ENCODE measurements at regions not wholly inside any gene's neighbourhood (a gene's known extent, or its start where the extent isn't known, plus 50 kb on each side); places are given as distances from the start of the nearest gene placed in this dataset.

DNA sequence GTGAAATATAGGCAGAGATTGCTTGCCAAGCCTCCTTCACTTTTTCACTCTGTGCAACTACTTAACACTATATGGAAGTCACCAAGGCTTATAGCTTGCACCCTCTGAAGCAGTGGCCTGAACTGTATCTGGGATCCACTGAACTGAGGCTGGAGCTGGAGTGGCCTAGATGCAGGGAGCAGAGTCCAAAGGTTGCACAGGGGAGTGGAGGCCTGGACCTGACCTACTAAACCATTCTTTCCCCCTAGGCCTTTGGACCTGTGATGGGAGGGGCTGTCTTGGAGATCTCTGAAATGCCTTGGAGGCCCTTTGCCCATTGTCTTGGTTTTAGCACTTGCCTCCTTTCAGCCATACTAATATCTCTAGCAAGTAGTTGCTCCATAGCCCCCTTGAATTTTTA, 57.5 kb downstream of the P2RY1 start:
- CTCF ChIA-PET = no interaction called here
- TF ChIP-seq, protein P1, sequence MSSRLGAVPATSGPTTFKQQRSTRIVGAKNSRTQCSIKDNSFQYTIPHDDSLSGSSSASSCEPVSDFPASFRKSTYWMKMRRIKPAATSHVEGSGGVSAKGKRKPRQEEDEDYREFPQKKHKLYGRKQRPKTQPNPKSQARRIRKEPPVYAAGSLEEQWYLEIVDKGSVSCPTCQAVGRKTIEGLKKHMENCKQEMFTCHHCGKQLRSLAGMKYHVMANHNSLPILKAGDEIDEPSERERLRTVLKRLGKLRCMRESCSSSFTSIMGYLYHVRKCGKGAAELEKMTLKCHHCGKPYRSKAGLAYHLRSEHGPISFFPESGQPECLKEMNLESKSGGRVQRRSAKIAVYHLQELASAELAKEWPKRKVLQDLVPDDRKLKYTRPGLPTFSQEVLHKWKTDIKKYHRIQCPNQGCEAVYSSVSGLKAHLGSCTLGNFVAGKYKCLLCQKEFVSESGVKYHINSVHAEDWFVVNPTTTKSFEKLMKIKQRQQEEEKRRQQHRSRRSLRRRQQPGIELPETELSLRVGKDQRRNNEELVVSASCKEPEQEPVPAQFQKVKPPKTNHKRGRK (CRISPR knock-in tag; IDR thresholded peaks at IDR 0.05; ENCODE audit: borderline replicate concordance) = no peak
- no peak for TF ChIP-seq ZNF423 (CRISPR knock-in tag; IDR thresholded peaks at IDR 0.05)
- TF ChIP-seq SMAD4 (CRISPR knock-in tag; IDR thresholded peaks at IDR 0.05) = no peak
- no peak for TF ChIP-seq IRF2 (CRISPR knock-in tag; IDR thresholded peaks at IDR 0.05; ENCODE audit: borderline replicate concordance, low read depth)
- TF ChIP-seq ZBTB43 (CRISPR knock-in tag; IDR thresholded peaks at IDR 0.05) = no peak
- no peak for TF ChIP-seq FOXK1 (CRISPR knock-in tag; IDR thresholded peaks at IDR 0.05)
- TF ChIP-seq GABPB1 (CRISPR knock-in tag; IDR thresholded peaks at IDR 0.05) = no peak
- TF ChIP-seq TEAD4 (CRISPR knock-in tag; IDR thresholded peaks at IDR 0.05) = no peak
- no peak for TF ChIP-seq HMGXB4 (CRISPR knock-in tag; IDR thresholded peaks at IDR 0.05)
- no peak for TF ChIP-seq JUN (CRISPR knock-in tag; IDR thresholded peaks at IDR 0.05)
- TF ChIP-seq EMX1 (CRISPR knock-in tag; IDR thresholded peaks at IDR 0.05) = no peak
- no peaks in the 10 kb centered on the region for H3K4me1 Mint-ChIP-seq
- ATAC-seq (no peak), DNase-seq (ENCODE audit: low spot score) (no peak)
- POLR2A ChIA-PET = no interaction called here
- H3K36me3 Mint-ChIP-seq = no peaks in the 10 kb centered on the region
- H3K27me3 Mint-ChIP-seq (ENCODE audit: low read depth) = no peaks in the 10 kb centered on the region
- H3K4me3 Mint-ChIP-seq = no peak overlapping the region
- no peak overlapping the region for H3K27ac Mint-ChIP-seq
- peaks cover 6% of the 10 kb centered on the region for H3K9me3 Mint-ChIP-seq

- Mint-ChIP-seq H3K4me3 (no peak overlapping the region), H3K4me1 (no peaks in the 10 kb centered on the region), H3K36me3 (no peaks in the 10 kb centered on the region), H3K27ac (no peak overlapping the region), H3K27me3 (ENCODE audit: low read depth) (no peaks in the 10 kb centered on the region), H3K9me3 (peaks cover 6% of the 10 kb centered on the region)
- ChIA-PET POLR2A (no interaction called here), CTCF (no interaction called here)
- no peak for DNase-seq (ENCODE audit: low spot score)
- no peak for TF ChIP-seq E2F1 (CRISPR knock-in tag; IDR thresholded peaks at IDR 0.05)
- ATAC-seq = no peak
Measured at GRCh38 chr3:152893647-152894046, 58.7 kb downstream of the P2RY1 start.

GRCh38 chr3:152899306-152899705, 64.4 kb downstream of the P2RY1 start:
- Mint-ChIP-seq H3K36me3 (no peaks in the 10 kb centered on the region), H3K27me3 (ENCODE audit: low read depth) (no peaks in the 10 kb centered on the region), H3K4me3 (no peak overlapping the region), H3K4me1 (no peaks in the 10 kb centered on the region), H3K27ac (no peak overlapping the region), H3K9me3 (no peaks in the 10 kb centered on the region)
- CTCF ChIA-PET = no interaction called here
- DNase-seq (ENCODE audit: low spot score) (no peak), ATAC-seq (no peak)
- POLR2A ChIA-PET = no interaction called here
- TF ChIP-seq, protein P2, sequence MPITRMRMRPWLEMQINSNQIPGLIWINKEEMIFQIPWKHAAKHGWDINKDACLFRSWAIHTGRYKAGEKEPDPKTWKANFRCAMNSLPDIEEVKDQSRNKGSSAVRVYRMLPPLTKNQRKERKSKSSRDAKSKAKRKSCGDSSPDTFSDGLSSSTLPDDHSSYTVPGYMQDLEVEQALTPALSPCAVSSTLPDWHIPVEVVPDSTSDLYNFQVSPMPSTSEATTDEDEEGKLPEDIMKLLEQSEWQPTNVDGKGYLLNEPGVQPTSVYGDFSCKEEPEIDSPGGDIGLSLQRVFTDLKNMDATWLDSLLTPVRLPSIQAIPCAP (CRISPR knock-in tag; IDR thresholded peaks at IDR 0.05) = no peak
- no peak for TF ChIP-seq ATF2 (CRISPR knock-in tag; IDR thresholded peaks at IDR 0.05; ENCODE audit: borderline replicate concordance, low read depth)
- TF ChIP-seq, protein P1 (CRISPR knock-in tag; IDR thresholded peaks at IDR 0.05; ENCODE audit: borderline replicate concordance) = no peak
- TF ChIP-seq ZNF671 (CRISPR knock-in tag; IDR thresholded peaks at IDR 0.05) = no peak
- TF ChIP-seq, protein P3, sequence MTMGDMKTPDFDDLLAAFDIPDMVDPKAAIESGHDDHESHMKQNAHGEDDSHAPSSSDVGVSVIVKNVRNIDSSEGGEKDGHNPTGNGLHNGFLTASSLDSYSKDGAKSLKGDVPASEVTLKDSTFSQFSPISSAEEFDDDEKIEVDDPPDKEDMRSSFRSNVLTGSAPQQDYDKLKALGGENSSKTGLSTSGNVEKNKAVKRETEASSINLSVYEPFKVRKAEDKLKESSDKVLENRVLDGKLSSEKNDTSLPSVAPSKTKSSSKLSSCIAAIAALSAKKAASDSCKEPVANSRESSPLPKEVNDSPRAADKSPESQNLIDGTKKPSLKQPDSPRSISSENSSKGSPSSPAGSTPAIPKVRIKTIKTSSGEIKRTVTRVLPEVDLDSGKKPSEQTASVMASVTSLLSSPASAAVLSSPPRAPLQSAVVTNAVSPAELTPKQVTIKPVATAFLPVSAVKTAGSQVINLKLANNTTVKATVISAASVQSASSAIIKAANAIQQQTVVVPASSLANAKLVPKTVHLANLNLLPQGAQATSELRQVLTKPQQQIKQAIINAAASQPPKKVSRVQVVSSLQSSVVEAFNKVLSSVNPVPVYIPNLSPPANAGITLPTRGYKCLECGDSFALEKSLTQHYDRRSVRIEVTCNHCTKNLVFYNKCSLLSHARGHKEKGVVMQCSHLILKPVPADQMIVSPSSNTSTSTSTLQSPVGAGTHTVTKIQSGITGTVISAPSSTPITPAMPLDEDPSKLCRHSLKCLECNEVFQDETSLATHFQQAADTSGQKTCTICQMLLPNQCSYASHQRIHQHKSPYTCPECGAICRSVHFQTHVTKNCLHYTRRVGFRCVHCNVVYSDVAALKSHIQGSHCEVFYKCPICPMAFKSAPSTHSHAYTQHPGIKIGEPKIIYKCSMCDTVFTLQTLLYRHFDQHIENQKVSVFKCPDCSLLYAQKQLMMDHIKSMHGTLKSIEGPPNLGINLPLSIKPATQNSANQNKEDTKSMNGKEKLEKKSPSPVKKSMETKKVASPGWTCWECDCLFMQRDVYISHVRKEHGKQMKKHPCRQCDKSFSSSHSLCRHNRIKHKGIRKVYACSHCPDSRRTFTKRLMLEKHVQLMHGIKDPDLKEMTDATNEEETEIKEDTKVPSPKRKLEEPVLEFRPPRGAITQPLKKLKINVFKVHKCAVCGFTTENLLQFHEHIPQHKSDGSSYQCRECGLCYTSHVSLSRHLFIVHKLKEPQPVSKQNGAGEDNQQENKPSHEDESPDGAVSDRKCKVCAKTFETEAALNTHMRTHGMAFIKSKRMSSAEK (CRISPR knock-in tag; IDR thresholded peaks at IDR 0.05; ENCODE audit: borderline replicate concordance) = no peak
- TF ChIP-seq EMX1 (CRISPR knock-in tag; IDR thresholded peaks at IDR 0.05) = no peak
- no peak for TF ChIP-seq ZNF138 (CRISPR knock-in tag; conservative IDR thresholded peaks at IDR 0.05)
- no peak for TF ChIP-seq MAX (CRISPR knock-in tag; IDR thresholded peaks at IDR 0.05)

All from WTC11 (cell line).